GM12878 (cell line): ENCODE measurements at regions not wholly inside any gene's neighbourhood (a gene's known extent, or its start where the extent isn't known, plus 50 kb on each side); places are given as distances from the start of the nearest gene placed in this dataset.

ENCODE experiments used
- BRCA1 ChIP-seq: IDR thresholded peaks from 2 replicates; pipeline ENCODE4 v1.6.1; 2011; ENCODE audit warnings: low read depth, low read length, improper control_type of control experiment
- ETV6 ChIP-seq, 2 experiments: fragments of 450-650 bp in 1 of 2; IDR thresholded peaks in 1 of 2; conservative IDR thresholded peaks in 1 of 2; 2 replicates each; pipeline ENCODE4 v1.6.1; 2014; ENCODE audit warnings: antibody characterized with exemption in 1 of 2, borderline replicate concordance in 1 of 2, low read depth in 1 of 2, mild to moderate bottlenecking in 1 of 2, moderate library complexity in 1 of 2
- FOS ChIP-seq: IDR thresholded peaks from 3 replicates; pipeline ENCODE4 v1.6.1; 2011; ENCODE audit warnings: borderline replicate concordance; ENCODE audit not compliant: insufficient read length; ENCODE audit errors: extremely low read depth
- GABPA ChIP-seq: IDR thresholded peaks from 2 replicates; pipeline ENCODE4 v1.6.1; 2014; ENCODE audit warnings: antibody characterized with exemption, low read depth, mild to moderate bottlenecking, inconsistent platforms
- HCFC1 ChIP-seq: fragments of 150-350 bp; IDR thresholded peaks from 2 replicates; pipeline ENCODE4 v1.6.1; 2014; ENCODE audit warnings: low read length
- MTA2 ChIP-seq: fragments of 450-650 bp; IDR thresholded peaks from 2 replicates; pipeline ENCODE4 v1.6.1; 2016; ENCODE audit warnings: low read depth, mild to moderate bottlenecking, moderate library complexity
- NR2F1 ChIP-seq: fragments of 450-650 bp; conservative IDR thresholded peaks from 2 replicates; pipeline ENCODE4 v1.6.1; 2017; ENCODE audit warnings: mild to moderate bottlenecking
- RAD21 ChIP-seq: IDR thresholded peaks from 2 replicates; pipeline ENCODE4 v1.6.1; 2011; ENCODE audit warnings: mild to moderate bottlenecking, low read depth, low read length, moderate library complexity; ENCODE audit not compliant: insufficient read depth
- RFX5 ChIP-seq: IDR thresholded peaks from 2 replicates; pipeline ENCODE4 v1.6.1; 2011; ENCODE audit warnings: low read depth, low read length, improper control_type of control experiment
- SIX5 ChIP-seq: IDR thresholded peaks from 2 replicates; pipeline ENCODE4 v1.6.1; 2011; ENCODE audit warnings: mild to moderate bottlenecking, low read depth, low read length, moderate library complexity; ENCODE audit not compliant: severe bottlenecking
- SKIL ChIP-seq: fragments of 450-650 bp; IDR thresholded peaks from 2 replicates; pipeline ENCODE4 v1.6.1; 2017; ENCODE audit warnings: mild to moderate bottlenecking, low read depth, inconsistent platforms; ENCODE audit not compliant: poor library complexity, severe bottlenecking
- TAF1 ChIP-seq: IDR thresholded peaks from 2 replicates; pipeline ENCODE4 v1.6.1; 2011; ENCODE audit warnings: mild to moderate bottlenecking, low read depth, low read length, borderline replicate concordance
- USF1 ChIP-seq: IDR thresholded peaks from 2 replicates; pipeline ENCODE4 v1.6.1; 2011; ENCODE audit warnings: borderline replicate concordance, low read depth, mild to moderate bottlenecking, moderate library complexity, mixed read lengths, low read length; ENCODE audit not compliant: insufficient read depth; ENCODE audit errors: extremely low read length
- ZBED1 ChIP-seq: IDR thresholded peaks from 2 replicates; pipeline ENCODE4 v1.6.1; 2016; ENCODE audit warnings: borderline replicate concordance
- TF ChIP-seq, protein P1 (sequence below): fragments of 150-350 bp; IDR thresholded peaks from 2 replicates; pipeline ENCODE4 v1.6.1; 2016; ENCODE audit warnings: low read depth, low read length
- TF ChIP-seq, protein P2 (sequence below): IDR thresholded peaks from 2 replicates; pipeline ENCODE4 v1.6.1; 2012; ENCODE audit warnings: improper control_type of control experiment, low read depth, low read length; ENCODE audit not compliant: insufficient replicate concordance

DNA sequence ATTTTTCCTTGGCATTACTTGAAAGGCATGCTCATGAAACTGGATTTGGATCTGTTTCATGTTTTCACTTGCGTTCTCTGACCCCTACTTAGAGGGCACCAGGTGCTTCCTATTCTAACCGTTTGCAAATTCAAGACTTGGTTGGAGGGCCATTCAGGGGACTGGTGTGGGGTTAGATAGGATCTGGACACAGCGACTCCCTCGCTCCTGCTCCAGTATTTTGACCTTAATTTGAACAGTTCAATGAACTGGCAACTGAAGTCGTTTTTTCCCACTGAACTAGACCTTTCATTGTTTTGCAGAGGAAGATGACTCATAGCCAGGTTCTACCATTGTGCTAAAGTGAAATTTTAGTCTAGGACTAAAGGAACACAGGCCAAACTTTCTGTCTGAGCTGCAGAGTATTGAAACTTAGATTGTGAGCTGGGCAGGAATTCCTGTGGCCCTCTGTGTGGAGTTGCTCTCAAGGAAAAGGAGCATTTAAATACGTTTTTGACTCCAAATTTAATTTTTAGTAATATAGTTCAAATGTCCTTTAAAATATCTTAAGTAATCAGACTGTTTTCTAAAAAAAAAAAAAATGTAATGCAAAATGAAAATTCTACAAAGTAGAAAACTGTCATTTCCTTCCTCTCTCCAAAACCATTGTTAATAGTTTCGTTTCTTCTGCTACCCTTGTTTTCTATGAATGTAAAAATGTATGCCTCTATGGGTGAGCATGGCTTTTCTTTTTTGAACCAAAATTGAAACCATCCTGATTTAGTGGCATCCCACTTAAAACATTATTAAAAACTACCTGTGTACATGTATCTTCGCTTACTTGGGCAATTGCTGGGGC is 64.8 kb downstream of the UTRN start (continued):
- TF ChIP-seq USF1 (no peak), TAF1 (0 out of 2 replicates have a peak, but pooled peaks have one; percentile 38), RAD21 (no peak), RFX5 (no peak), ZBED1 (0 out of 2 replicates have a peak, but pooled peaks have one; percentile 30), HCFC1 (no peak), FOS (no peak), BRCA1 (no peak), NR2F1 (peak; percentile 49), GABPA (no peak), SKIL (peak; percentile 33), MTA2 (peak; percentile 12; the same call in 1 of the 2 replicates), ETV6 (conservative IDR thresholded peaks at IDR 0.05 in 1 of 2, IDR thresholded peaks at IDR 0.05 in 1 of 2; ENCODE audit: borderline replicate concordance in 1 of 2, low read depth in 1 of 2) (peak in 1 of 2 experiments; percentile 60; a peak in 1 of 4 replicates), SIX5 (no peak)
- TF ChIP-seq, protein P1, sequence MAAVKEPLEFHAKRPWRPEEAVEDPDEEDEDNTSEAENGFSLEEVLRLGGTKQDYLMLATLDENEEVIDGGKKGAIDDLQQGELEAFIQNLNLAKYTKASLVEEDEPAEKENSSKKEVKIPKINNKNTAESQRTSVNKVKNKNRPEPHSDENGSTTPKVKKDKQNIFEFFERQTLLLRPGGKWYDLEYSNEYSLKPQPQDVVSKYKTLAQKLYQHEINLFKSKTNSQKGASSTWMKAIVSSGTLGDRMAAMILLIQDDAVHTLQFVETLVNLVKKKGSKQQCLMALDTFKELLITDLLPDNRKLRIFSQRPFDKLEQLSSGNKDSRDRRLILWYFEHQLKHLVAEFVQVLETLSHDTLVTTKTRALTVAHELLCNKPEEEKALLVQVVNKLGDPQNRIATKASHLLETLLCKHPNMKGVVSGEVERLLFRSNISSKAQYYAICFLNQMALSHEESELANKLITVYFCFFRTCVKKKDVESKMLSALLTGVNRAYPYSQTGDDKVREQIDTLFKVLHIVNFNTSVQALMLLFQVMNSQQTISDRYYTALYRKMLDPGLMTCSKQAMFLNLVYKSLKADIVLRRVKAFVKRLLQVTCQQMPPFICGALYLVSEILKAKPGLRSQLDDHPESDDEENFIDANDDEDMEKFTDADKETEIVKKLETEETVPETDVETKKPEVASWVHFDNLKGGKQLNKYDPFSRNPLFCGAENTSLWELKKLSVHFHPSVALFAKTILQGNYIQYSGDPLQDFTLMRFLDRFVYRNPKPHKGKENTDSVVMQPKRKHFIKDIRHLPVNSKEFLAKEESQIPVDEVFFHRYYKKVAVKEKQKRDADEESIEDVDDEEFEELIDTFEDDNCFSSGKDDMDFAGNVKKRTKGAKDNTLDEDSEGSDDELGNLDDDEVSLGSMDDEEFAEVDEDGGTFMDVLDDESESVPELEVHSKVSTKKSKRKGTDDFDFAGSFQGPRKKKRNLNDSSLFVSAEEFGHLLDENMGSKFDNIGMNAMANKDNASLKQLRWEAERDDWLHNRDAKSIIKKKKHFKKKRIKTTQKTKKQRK = no peak
- TF ChIP-seq, protein P2, sequence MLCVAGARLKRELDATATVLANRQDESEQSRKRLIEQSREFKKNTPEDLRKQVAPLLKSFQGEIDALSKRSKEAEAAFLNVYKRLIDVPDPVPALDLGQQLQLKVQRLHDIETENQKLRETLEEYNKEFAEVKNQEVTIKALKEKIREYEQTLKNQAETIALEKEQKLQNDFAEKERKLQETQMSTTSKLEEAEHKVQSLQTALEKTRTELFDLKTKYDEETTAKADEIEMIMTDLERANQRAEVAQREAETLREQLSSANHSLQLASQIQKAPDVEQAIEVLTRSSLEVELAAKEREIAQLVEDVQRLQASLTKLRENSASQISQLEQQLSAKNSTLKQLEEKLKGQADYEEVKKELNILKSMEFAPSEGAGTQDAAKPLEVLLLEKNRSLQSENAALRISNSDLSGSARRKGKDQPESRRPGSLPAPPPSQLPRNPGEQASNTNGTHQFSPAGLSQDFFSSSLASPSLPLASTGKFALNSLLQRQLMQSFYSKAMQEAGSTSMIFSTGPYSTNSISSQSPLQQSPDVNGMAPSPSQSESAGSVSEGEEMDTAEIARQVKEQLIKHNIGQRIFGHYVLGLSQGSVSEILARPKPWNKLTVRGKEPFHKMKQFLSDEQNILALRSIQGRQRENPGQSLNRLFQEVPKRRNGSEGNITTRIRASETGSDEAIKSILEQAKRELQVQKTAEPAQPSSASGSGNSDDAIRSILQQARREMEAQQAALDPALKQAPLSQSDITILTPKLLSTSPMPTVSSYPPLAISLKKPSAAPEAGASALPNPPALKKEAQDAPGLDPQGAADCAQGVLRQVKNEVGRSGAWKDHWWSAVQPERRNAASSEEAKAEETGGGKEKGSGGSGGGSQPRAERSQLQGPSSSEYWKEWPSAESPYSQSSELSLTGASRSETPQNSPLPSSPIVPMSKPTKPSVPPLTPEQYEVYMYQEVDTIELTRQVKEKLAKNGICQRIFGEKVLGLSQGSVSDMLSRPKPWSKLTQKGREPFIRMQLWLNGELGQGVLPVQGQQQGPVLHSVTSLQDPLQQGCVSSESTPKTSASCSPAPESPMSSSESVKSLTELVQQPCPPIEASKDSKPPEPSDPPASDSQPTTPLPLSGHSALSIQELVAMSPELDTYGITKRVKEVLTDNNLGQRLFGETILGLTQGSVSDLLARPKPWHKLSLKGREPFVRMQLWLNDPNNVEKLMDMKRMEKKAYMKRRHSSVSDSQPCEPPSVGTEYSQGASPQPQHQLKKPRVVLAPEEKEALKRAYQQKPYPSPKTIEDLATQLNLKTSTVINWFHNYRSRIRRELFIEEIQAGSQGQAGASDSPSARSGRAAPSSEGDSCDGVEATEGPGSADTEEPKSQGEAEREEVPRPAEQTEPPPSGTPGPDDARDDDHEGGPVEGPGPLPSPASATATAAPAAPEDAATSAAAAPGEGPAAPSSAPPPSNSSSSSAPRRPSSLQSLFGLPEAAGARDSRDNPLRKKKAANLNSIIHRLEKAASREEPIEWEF = peak; percentile 29
